Endothelial cell of umbilical vein (primary cell): ENCODE measurements at regions not wholly inside any gene's neighbourhood (a gene's known extent, or its start where the extent isn't known, plus 50 kb on each side); places are given as distances from the start of the nearest gene placed in this dataset.

Experiments
- BruUV-seq: library from RNA; stranded (reverse); fragments of 400-500 nt; replicated peaks from 2 replicates; lab custom pipeline; 2021; lab: Mats Ljungman, UMichigan
- CTCF ChIA-PET: fragments of 300-600, 350-600 bp; sonication (Branson Sonifier 250); formaldehyde crosslinking; loops from one replicate; lab custom pipeline; 2021; ENCODE audit warnings: antibody characterized with exemption, inconsistent platforms; lab: Charles Lee
- POLR2A ChIA-PET: fragments of 300-600, 350-600 bp; sonication (Branson Sonifier 250); formaldehyde crosslinking; loops from one replicate; lab custom pipeline; 2021; ENCODE audit warnings: antibody characterized with exemption, inconsistent platforms; lab: Charles Lee
- DNase-seq: peaks from one replicate; pipeline ENCODE4 v3.0.0-alpha.2; 2011; ENCODE audit warnings: low read depth, low spot score
- FAIRE-seq: peaks from 2 replicates; lab custom pipeline; 2011; peaks lifted over from hg19 to GRCh38; lab: Jason Lieb, UNC
- H2AFZ ChIP-seq: 2 replicates; pipeline ENCODE4 v1.6.0; 2012; ENCODE audit warnings: low read depth, low read length, control low read depth, inconsistent platforms
- H3K27ac ChIP-seq: 2 replicates; pipeline ENCODE4 v1.5.1; 2011; ENCODE audit warnings: low read depth, mild to moderate bottlenecking, control low read depth, low read length, moderate library complexity; ENCODE audit not compliant: insufficient read depth
- H3K27me3 ChIP-seq, 2 experiments: 2 replicates each; pipeline versions ENCODE4 v1.6.0 to v1.6.1; 2011; ENCODE audit warnings: low read length in 2 of 2, mixed read lengths in 1 of 2; ENCODE audit not compliant: control insufficient read depth in 2 of 2, insufficient read depth in 2 of 2
- H3K36me3 ChIP-seq, 2 experiments: 2 replicates in 1 of 2; 3 replicates in 1 of 2; pipeline ENCODE4 v1.5.1; 2011; ENCODE audit warnings: low read length in 2 of 2, mild to moderate bottlenecking in 1 of 2, moderate library complexity in 1 of 2; ENCODE audit not compliant: control insufficient read depth in 2 of 2, insufficient read depth in 2 of 2; ENCODE audit errors: extremely low read depth in 1 of 2
- H3K4me1 ChIP-seq: 3 replicates; pipeline ENCODE4 v1.5.1; 2011; ENCODE audit warnings: mild to moderate bottlenecking, low read length; ENCODE audit not compliant: control insufficient read depth, insufficient read depth; ENCODE audit errors: extremely low read depth
- H3K4me2 ChIP-seq: 2 replicates; pipeline ENCODE4 v1.6.1; 2011; ENCODE audit warnings: low read length, control low read depth, mixed read lengths; ENCODE audit not compliant: insufficient read depth
- H3K4me3 ChIP-seq, 3 experiments: fragments of 200-600 bp in 1 of 3; sonication (generic), shearing (Covaris generic) in 1 of 3; replicated peaks in 1 of 3; 2 replicates each; pipeline ENCODE4 v1.5.1; 2011 to 2016; ENCODE audit warnings: control low read depth in 3 of 3, low read length in 3 of 3, mild to moderate bottlenecking in 2 of 3, inconsistent platforms in 1 of 3, low read depth in 1 of 3, moderate library complexity in 1 of 3; ENCODE audit not compliant: insufficient read depth in 1 of 3
- H3K79me2 ChIP-seq: 2 replicates; pipeline ENCODE4 v1.6.0; 2012; ENCODE audit warnings: low read length, inconsistent platforms; ENCODE audit not compliant: control insufficient read depth, insufficient read depth
- H3K9ac ChIP-seq: replicated peaks from 2 replicates; pipeline ENCODE3; 2011; ENCODE audit warnings: low read length, control low read depth; ENCODE audit not compliant: insufficient read depth; ENCODE audit errors: extremely low read depth
- H3K9me1 ChIP-seq: replicated peaks from 3 replicates; pipeline ENCODE4 v1.6.0; 2011; ENCODE audit warnings: mild to moderate bottlenecking, low read length; ENCODE audit not compliant: control insufficient read depth, insufficient read depth; ENCODE audit errors: extremely low read depth
- H3K9me3 ChIP-seq: replicated peaks from 2 replicates; pipeline ENCODE4 v1.5.1; 2012; ENCODE audit warnings: low read length, inconsistent platforms; ENCODE audit not compliant: control insufficient read depth, insufficient read depth
- H4K20me1 ChIP-seq: replicated peaks from 2 replicates; pipeline ENCODE3; 2011; ENCODE audit warnings: mild to moderate bottlenecking, low read length; ENCODE audit not compliant: control insufficient read depth, insufficient read depth; ENCODE audit errors: extremely low read depth
- EZH2 ChIP-seq: IDR thresholded peaks from 2 replicates; pipeline ENCODE4 v1.6.1; 2012; ENCODE audit warnings: borderline replicate concordance, low read depth, mild to moderate bottlenecking, moderate library complexity, low read length, inconsistent platforms; ENCODE audit not compliant: severe bottlenecking
- FOS ChIP-seq: IDR thresholded peaks from 2 replicates; pipeline ENCODE4 v1.6.1; 2011; ENCODE audit warnings: mild to moderate bottlenecking, low read length, moderate library complexity, borderline replicate concordance; ENCODE audit not compliant: insufficient read depth
- GATA2 ChIP-seq: IDR thresholded peaks from 2 replicates; pipeline ENCODE4 v1.7.0; 2011; ENCODE audit warnings: low read depth, mild to moderate bottlenecking, moderate library complexity, mixed read lengths, low read length; ENCODE audit not compliant: insufficient read length, insufficient read depth
- JUN ChIP-seq: IDR thresholded peaks from 2 replicates; pipeline ENCODE4 v1.6.1; 2011; ENCODE audit warnings: borderline replicate concordance, low read depth; ENCODE audit not compliant: insufficient read length, insufficient read depth
- MYC ChIP-seq: IDR thresholded peaks from one replicate; pipeline ENCODE4 v1.6.1; 2011; ENCODE audit warnings: mild to moderate bottlenecking, low read depth, low read length
- POLR2A ChIP-seq: IDR thresholded peaks from 2 replicates; pipeline ENCODE4 v1.6.1; 2012; ENCODE audit warnings: low read depth, mild to moderate bottlenecking, control low read depth, low read length
- POLR2AphosphoS5 ChIP-seq: IDR thresholded peaks from 2 replicates; pipeline ENCODE4 v1.6.1; 2012; ENCODE audit warnings: low read depth, mild to moderate bottlenecking, control low read depth, low read length, moderate library complexity; ENCODE audit not compliant: insufficient read depth
- dilution Hi-C: fragments of 300-500 bp; cut with MboI; formaldehyde crosslinking; loops from one replicate; pipeline ENCODE4 v1.15.0; 2019; ENCODE audit warnings: low sequenced_read_pairs; ENCODE audit not compliant: extremely low pct_ligation_motif_present
- intact Hi-C: fragments of 100-400 bp; cut with micrococcal nuclease; formaldehyde crosslinking; loops from one replicate; pipeline ENCODE4 v1.10.0; 2022
- TF ChIP-seq, protein P1 (sequence below): IDR thresholded peaks from 2 replicates; pipeline ENCODE4 v1.6.1; 2011; ENCODE audit not compliant: insufficient read depth, insufficient read length
- TF ChIP-seq, protein P2 (sequence below), 2 donors: IDR thresholded peaks; 1 replicate in 1 of 2; 2 replicates in 1 of 2; pipeline ENCODE4 v1.5.1; 2011; ENCODE audit warnings: low read length in 2 of 2, mild to moderate bottlenecking in 2 of 2, moderate library complexity in 2 of 2, control low read depth in 1 of 2, inconsistent platforms in 1 of 2, low read depth in 1 of 2; ENCODE audit not compliant: insufficient read depth in 1 of 2; ENCODE audit errors: extremely low read depth in 1 of 2

DNA sequence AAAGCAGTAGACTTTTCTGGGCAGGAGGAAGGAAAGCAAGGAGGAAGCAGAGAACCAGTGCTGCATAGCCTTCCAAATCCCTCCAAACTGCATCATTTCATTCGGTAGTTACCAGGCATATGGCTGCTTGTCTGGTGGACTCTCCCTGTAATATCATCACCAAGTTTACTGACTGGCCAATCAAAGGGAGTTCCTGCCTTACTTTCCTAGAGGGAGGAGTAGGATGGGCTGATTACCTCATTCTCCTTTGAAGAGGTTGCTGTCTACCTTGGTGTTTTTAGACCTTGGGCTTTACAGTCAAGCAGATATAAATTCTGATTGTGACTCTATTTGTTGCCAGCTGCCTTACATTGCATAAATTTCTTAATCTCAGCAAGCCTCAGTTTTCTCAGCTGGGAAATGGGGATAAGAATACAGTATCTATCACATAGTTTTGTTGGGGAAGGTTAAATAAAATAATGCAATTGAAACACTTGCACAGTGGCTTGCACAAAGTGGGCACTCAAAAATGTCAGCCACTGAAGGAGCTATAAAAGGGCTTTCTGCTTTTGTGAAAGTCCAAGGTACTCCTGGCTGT is 297.3 kb upstream of the PROX1 start:
- no peaks in the 10 kb centered on the region for H3K27me3 ChIP-seq
- no peak overlapping the region for H3K9ac ChIP-seq
- H4K20me1 ChIP-seq: no peaks in the 10 kb centered on the region
- DNase-seq (no peak), FAIRE-seq (no peak)
- BruUV-seq: no TSS peak
- H3K4me1 ChIP-seq: no peaks in the 10 kb centered on the region
- H2AFZ ChIP-seq: no peak overlapping the region
- no peak overlapping the region for H3K4me2 ChIP-seq
- intact Hi-C loops (no loop called here), dilution Hi-C loops (no loop called here)
- no peak overlapping the region for H3K4me3 ChIP-seq
- CTCF ChIA-PET: no interaction called here
- H3K9me3 ChIP-seq: no peaks in the 10 kb centered on the region
- no peaks in the 10 kb centered on the region for H3K79me2 ChIP-seq
- H3K27ac ChIP-seq: no peak overlapping the region
- no peaks in the 10 kb centered on the region for H3K9me1 ChIP-seq
- H3K36me3 ChIP-seq: no peaks in the 10 kb centered on the region
- TF ChIP-seq JUN (no peak), POLR2AphosphoS5 (no peak)
- POLR2A ChIA-PET: no interaction called here

DNA sequence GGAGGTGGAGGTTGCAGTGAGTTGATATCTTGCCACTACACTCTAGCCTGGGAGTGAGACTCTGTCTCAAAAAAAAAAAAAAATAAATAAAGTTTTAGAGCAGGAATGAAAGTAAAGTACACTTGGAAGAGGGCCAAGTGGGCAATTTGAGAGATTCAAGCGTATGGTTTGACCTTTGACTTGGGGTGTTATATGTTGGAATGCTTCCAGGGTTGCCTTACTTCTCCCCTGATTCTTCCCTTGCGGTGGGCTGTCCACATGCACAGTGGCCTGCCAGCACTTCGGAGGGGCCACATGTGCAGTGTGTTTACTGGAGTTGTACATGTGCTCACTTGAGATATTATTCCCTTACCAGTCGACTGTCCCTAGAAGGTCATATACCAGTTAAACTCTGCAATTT is 295.5 kb upstream of the PROX1 start:
- Histone ChIP-seq H3K79me2 (no peaks in the 10 kb centered on the region), H2AFZ (no peak overlapping the region), H3K4me2 (no peak overlapping the region), H3K27me3 (no peaks in the 10 kb centered on the region), H3K36me3 (no peaks in the 10 kb centered on the region), H3K27ac (no peak overlapping the region), H3K9me1 (no peaks in the 10 kb centered on the region), H3K4me1 (no peaks in the 10 kb centered on the region), H4K20me1 (no peaks in the 10 kb centered on the region), H3K9ac (no peak overlapping the region), H3K9me3 (no peaks in the 10 kb centered on the region), H3K4me3 (no peak overlapping the region)
- ChIA-PET POLR2A (no interaction called here), CTCF (no interaction called here)
- TF ChIP-seq, protein P1, sequence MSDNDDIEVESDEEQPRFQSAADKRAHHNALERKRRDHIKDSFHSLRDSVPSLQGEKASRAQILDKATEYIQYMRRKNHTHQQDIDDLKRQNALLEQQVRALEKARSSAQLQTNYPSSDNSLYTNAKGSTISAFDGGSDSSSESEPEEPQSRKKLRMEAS: no peak
- TF ChIP-seq GATA2 (no peak), POLR2A (no peak), FOS (no peak), JUN (no peak), EZH2 (no peak), POLR2AphosphoS5 (no peak), MYC (no peak)
- TF ChIP-seq, protein P2, sequence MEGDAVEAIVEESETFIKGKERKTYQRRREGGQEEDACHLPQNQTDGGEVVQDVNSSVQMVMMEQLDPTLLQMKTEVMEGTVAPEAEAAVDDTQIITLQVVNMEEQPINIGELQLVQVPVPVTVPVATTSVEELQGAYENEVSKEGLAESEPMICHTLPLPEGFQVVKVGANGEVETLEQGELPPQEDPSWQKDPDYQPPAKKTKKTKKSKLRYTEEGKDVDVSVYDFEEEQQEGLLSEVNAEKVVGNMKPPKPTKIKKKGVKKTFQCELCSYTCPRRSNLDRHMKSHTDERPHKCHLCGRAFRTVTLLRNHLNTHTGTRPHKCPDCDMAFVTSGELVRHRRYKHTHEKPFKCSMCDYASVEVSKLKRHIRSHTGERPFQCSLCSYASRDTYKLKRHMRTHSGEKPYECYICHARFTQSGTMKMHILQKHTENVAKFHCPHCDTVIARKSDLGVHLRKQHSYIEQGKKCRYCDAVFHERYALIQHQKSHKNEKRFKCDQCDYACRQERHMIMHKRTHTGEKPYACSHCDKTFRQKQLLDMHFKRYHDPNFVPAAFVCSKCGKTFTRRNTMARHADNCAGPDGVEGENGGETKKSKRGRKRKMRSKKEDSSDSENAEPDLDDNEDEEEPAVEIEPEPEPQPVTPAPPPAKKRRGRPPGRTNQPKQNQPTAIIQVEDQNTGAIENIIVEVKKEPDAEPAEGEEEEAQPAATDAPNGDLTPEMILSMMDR (IDR thresholded peaks at IDR 0.05; ENCODE audit: extremely low read depth in 1 of 2, insufficient read depth in 1 of 2, low read depth in 1 of 2, low read length in 2 of 2): no peak
- intact Hi-C loops: no loop called here
- no peak for FAIRE-seq
- dilution Hi-C loops: no loop called here
- BruUV-seq: no TSS peak
- DNase-seq: no peak
